EL (cell line): ENCODE measurements at regions not wholly inside any gene's neighbourhood (a gene's known extent, or its start where the extent isn't known, plus 50 kb on each side); places are given as distances from the start of the nearest gene placed in this dataset.

Experiments
- DNase-seq: peaks from one replicate; pipeline ENCODE4 v3.0.0-alpha.2; 2016

DNA sequence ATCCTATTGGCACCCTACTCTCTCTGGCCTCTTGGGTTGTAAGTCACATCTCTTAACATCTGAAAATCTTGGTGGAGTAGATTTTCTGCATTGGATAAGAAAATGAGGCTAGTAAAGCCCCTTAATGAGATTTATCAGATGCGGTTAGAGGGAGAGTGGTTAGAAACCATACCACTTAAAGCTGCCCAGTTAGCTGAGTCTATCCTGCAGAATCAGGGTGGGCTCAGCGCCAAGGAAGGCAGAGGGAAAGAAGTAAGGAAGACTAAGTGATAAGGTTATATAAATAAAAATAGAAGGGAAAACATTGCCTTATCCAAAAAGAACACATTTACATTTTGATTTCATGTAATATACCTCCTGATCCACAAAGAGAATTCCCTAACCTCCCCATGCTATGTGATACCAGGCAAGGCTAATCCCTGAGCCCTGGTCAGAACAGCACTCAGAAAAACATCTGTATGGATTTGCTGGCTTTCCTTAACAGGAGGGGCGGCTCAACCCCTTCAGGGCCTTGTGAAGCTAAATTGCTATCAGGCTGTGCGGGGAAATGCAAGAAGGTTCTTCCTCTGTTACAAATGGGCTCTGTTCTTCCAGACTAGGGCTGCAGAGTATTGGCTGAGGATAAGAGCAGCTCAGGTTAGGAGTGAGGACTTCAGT is 101.7 kb downstream of the SNX19 start:
- no peak for DNase-seq

DNA sequence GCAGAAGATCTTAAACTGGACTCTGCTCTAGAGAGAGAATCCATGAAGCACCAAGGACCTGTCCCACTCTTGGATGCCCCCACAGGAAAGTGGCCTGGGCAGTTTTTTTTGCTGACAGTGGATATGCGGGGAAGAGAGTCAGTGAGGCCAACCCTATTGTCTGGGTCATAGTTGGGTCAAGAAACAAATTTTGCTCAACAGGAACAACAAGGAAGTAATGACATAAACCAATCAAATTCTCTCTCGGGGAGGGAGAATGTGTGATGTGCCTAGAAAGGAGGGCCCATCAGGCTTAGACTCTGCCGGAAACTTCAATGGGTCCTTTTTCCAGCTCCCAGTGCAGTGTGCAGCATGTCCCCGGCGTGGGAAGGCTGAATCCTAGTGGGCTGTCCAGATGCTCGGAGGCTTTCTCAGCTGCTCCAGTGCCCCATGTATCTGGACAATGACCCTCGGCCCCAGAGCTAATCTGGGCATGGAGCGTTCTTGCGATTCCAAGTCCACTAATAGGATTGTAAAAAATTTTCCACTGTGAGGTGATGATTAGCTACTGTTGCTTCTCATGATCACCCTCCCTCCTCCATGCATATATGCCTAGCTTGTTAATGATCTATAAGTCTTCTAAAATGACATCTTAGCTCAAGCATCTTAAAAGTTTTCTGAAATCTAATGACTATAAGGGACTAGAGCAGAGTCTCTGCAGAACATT is 101.0 kb downstream of the SNX19 start:
- DNase-seq = no peak

DNA sequence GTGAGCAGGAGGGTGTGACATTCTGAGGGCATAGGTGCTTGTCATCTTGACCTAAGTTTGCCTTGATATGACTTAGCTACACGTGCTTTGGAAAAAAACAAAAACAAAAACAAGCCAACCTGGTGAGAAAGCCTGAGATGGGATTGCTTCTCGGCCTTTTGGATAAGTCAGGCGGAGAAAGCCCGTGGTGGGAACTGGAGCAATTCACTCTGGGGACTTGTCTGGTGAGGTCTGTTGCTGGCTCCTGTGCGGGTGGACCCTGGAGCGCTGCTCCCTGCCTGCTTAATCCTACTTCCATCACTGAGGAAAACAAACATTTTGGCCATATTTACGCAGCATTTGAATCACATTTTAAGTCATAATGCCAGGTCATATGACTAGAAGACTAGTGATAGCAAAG is 100.3 kb downstream of the SNX19 start:
- no peak for DNase-seq

DNA sequence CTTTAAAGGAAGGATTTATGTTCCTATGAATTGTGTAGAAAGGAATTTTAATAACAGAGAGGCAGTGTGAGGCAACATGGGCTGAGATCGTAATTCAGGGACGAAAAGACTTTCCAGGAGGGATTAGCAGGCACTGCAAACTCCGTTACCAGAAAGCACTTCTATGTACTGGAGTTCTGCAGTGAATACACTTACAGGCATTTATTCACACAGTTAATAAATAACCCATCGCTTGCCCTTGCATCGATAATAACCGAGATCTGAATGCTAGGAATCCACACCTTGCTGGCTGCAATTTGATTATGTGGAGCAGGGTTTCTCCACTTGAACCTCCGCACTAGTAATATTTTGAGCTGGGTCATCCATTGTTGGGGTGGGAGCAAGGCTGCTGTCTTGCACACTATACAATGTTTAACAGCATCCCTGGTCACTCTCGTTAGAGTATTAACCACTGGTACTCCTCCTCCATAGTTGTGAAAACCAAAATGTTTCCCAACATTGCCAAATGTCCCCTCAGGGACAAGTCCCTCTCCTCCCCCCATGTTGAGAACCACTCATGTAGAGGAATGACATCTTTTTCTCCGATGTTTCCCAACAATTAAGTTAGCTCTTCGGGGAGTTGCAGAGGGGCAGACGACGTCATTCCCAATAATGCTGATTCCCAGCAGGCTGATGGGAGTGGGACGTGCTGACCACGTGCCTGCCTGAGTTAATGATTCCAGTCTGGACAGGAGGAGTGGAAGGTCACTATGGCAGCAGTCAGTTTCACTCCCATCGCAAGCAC is 99.5 kb downstream of the SNX19 start:
- DNase-seq = no peak

DNA sequence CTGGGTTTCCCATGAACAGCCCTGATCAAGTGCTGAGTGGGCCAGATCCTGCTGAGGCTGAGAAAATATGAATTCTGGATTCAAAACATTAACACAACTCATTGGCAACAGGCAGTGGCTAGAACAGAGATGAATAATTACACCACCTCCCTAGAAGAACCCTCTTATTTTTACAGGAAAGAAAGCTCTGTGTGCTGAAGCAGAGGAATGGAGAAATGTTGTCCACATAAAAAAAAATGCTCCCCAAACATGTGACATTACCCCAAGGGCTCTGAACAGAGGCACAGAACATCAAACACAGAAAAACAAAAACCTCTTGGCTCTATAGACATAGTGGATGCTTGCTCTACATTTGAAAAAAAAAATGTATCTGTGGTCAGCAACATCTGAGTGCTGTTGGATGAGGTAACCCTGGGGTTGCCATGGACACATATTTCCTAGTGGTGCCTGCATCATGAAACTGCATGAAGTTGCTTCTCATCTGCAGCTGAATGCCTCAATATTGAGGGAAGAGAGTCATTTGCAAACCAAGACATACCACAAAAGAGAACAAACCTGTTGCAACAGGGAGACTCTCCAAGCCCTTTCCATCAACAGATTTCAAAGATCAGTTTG is 98.8 kb downstream of the SNX19 start:
- peak; percentile 65 for DNase-seq

DNA sequence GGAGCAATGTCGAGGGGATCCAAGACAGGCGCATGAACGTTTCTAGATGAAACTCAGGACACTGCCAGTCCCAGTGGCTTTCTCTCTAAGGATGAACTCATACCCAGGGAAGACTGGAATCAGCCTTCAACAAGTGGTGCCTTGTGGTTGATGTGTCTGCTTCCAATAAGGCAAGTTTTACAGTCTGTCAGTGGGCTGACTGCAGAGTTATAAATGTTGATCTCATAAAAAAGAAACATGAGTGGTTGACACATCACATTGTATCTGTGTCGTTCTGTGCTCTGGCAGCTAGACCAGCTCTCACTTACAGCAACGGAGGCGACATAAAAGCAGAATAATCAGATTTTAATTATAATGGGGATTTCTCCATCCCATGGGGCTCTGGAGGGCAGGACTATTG is 96.7 kb downstream of the SNX19 start:
- no peak for DNase-seq
